Erythroblast (primary cell): ENCODE measurements at regions not wholly inside any gene's neighbourhood (a gene's known extent, or its start where the extent isn't known, plus 50 kb on each side); places are given as distances from the start of the nearest gene placed in this dataset.

Experiments
- GATA1 ChIP-seq: IDR thresholded peaks from 2 replicates; pipeline ENCODE4 v1.6.1; 2011; ENCODE audit warnings: low read depth, mild to moderate bottlenecking, control low read depth, low read length, moderate library complexity
- POLR2A ChIP-seq: IDR thresholded peaks from 2 replicates; pipeline ENCODE4 v1.6.1; 2011; ENCODE audit warnings: mild to moderate bottlenecking, low read length

DNA sequence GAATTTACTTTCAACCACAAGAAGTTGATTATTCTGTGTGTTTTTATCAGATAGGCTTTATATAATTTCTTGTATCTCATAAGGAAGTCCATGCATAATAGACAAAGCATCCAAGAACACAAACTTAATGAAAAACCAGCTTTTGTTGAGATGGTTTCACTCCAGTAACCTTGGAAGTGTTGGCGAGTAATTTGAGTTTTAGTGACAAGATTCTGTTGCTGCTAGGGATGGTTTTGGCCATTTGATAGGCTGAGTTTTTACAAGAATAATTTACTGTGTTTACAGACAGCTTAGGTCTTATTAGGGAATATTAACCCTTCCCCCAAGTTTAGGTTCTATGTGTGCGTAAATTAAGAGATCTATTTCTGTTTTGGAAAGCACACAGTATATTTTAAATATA is 513.6 kb downstream of the USP25 start:
- TF ChIP-seq POLR2A (no peak), GATA1 (no peak)
